ENCODE measurements at regions not wholly inside any gene's neighbourhood (a gene's known extent, or its start where the extent isn't known, plus 50 kb on each side); places are given as distances from the start of the nearest gene placed in this dataset.
A peak's percentile ranks its signal among the peaks of the same experiment; 100 is the strongest.

GRCh38 chr7:91420606-91421005, 156.4 kb downstream of the FZD1 start:
- intact Hi-C loops (cut with micrococcal nuclease; ENCODE audit: unreplicated experiment) = loop anchor here (5.0 kb wide), 1 partner anchor 153 kb away; no protein-coding TSS in a partner anchor
- ChIA-PET POLR2A (ENCODE audit: low non-redundant PET) (no interaction called here), CTCF (no interaction called here)
- Histone ChIP-seq H3K27ac (ENCODE audit: low read depth, low read length, poor library complexity, severe bottlenecking) (no peak overlapping the region), H3K4me1 (ENCODE audit: insufficient read depth, low read length, poor library complexity, severe bottlenecking) (peaks cover 5% of the 10 kb centered on the region), H3K27me3 (replicated peaks; ENCODE audit: insufficient read depth, low read depth, low read length, poor library complexity) (no peaks in the 10 kb centered on the region), H3K4me3 (ENCODE audit: low read depth, low read length, poor library complexity, severe bottlenecking) (no peak overlapping the region), H3K9me3 (ENCODE audit: low read depth, low read length, poor library complexity, severe bottlenecking) (no peaks in the 10 kb centered on the region), H3K36me3 (ENCODE audit: insufficient read depth, low read length, poor library complexity, severe bottlenecking) (no peaks in the 10 kb centered on the region)
- DNase-seq (ENCODE audit: low spot score) = peak; percentile 11
- TF ChIP-seq EZH2 (IDR thresholded peaks at IDR 0.05; ENCODE audit: borderline replicate concordance, low read depth, low read length, poor library complexity, severe bottlenecking) (no peak), CTCF (conservative IDR thresholded peaks at IDR 0.05; ENCODE audit: low read depth, low read length) (no peak)
- BruUV-seq (replicated peaks) = no TSS peak

GRCh38 chr7:91421018-91421417, 156.8 kb downstream of the FZD1 start:
- intact Hi-C loops (cut with micrococcal nuclease; ENCODE audit: unreplicated experiment) = loop anchor here (5.0 kb wide), 1 partner anchor 154 kb away; no protein-coding TSS in a partner anchor
- no TSS peak for BruUV-seq (replicated peaks)
- Histone ChIP-seq H3K4me3 (ENCODE audit: low read depth, low read length, poor library complexity, severe bottlenecking) (no peak overlapping the region), H3K4me1 (ENCODE audit: insufficient read depth, low read length, poor library complexity, severe bottlenecking) (peaks cover 5% of the 10 kb centered on the region), H3K36me3 (ENCODE audit: insufficient read depth, low read length, poor library complexity, severe bottlenecking) (no peaks in the 10 kb centered on the region), H3K27ac (ENCODE audit: low read depth, low read length, poor library complexity, severe bottlenecking) (no peak overlapping the region), H3K9me3 (ENCODE audit: low read depth, low read length, poor library complexity, severe bottlenecking) (no peaks in the 10 kb centered on the region), H3K27me3 (replicated peaks; ENCODE audit: insufficient read depth, low read depth, low read length, poor library complexity) (no peaks in the 10 kb centered on the region)
- DNase-seq (ENCODE audit: low spot score) = no peak
- no peak for TF ChIP-seq CTCF (conservative IDR thresholded peaks at IDR 0.05; ENCODE audit: low read depth, low read length)
- TF ChIP-seq EZH2 (IDR thresholded peaks at IDR 0.05; ENCODE audit: borderline replicate concordance, low read depth, low read length, poor library complexity, severe bottlenecking) = no peak
- ChIA-PET POLR2A (ENCODE audit: low non-redundant PET) (no interaction called here), CTCF (no interaction called here)

- POLR2A ChIA-PET (ENCODE audit: low non-redundant PET) = interaction anchor here (0.6 kb wide), 1 partner anchor 336 kb away, joined by 3 read pairs; no protein-coding TSS in a partner anchor
- DNase-seq (ENCODE audit: low spot score) = peak; percentile 25
- intact Hi-C loops (cut with micrococcal nuclease; ENCODE audit: unreplicated experiment) = loop anchor here (5.0 kb wide), 1 partner anchor 157 kb away; no protein-coding TSS in a partner anchor
These were observed 160.1 kb downstream of the FZD1 start for GRCh38 chr7:91424371-91424770.

More at GRCh38 chr7:91424371-91424770, 160.1 kb downstream of the FZD1 start:
- Histone ChIP-seq H3K27me3 (replicated peaks; ENCODE audit: insufficient read depth, low read depth, low read length, poor library complexity) (no peaks in the 10 kb centered on the region), H3K36me3 (ENCODE audit: insufficient read depth, low read length, poor library complexity, severe bottlenecking) (no peaks in the 10 kb centered on the region), H3K27ac (ENCODE audit: low read depth, low read length, poor library complexity, severe bottlenecking) (no peak overlapping the region), H3K4me3 (ENCODE audit: low read depth, low read length, poor library complexity, severe bottlenecking) (no peak overlapping the region), H3K4me1 (ENCODE audit: insufficient read depth, low read length, poor library complexity, severe bottlenecking) (peaks cover 5% of the 10 kb centered on the region), H3K9me3 (ENCODE audit: low read depth, low read length, poor library complexity, severe bottlenecking) (no peaks in the 10 kb centered on the region)
- CTCF ChIA-PET = no interaction called here
- TF ChIP-seq EZH2 (IDR thresholded peaks at IDR 0.05; ENCODE audit: borderline replicate concordance, low read depth, low read length, poor library complexity, severe bottlenecking) (no peak), CTCF (conservative IDR thresholded peaks at IDR 0.05; ENCODE audit: low read depth, low read length) (no peak)
- BruUV-seq (replicated peaks) = no TSS peak

Measured in A673 (cell line).